GM12878 (cell line): ENCODE measurements at regions not wholly inside any gene's neighbourhood (a gene's known extent, or its start where the extent isn't known, plus 50 kb on each side); places are given as distances from the start of the nearest gene placed in this dataset.

Experiments
- ATAC-seq: fragments of 200-7000 bp; cut with Tn5 transposase; 3 replicates; pipeline ENCODE4 v1.9.1; 2020; ENCODE audit warnings: mild to moderate bottlenecking, moderate library complexity
- BruUV-seq: library from RNA; stranded (reverse); fragments of 400-500 nt; replicated peaks from 2 replicates; lab custom pipeline; 2021; lab: Mats Ljungman, UMichigan
- CTCF ChIA-PET: fragments of 300-600 bp; sonication (Branson Sonifier 250); formaldehyde crosslinking; extraction: SDS; loops from one replicate; lab custom pipeline; 2021; ENCODE audit warnings: inconsistent platforms; lab: Yijun Ruan, JAX
- POLR2A ChIA-PET: fragments of 350-600 bp; formaldehyde crosslinking; extraction: SDS; loops from one replicate; lab custom pipeline; 2021; ENCODE audit warnings: inconsistent platforms; lab: Charles Lee
- RAD21 ChIA-PET: fragments of 300-600 bp; sonication (Branson Sonifier 250); formaldehyde crosslinking; loops from one replicate; lab custom pipeline; 2023; ENCODE audit warnings: antibody characterized with exemption; ENCODE audit not compliant: unreplicated experiment; lab: Charles Lee
- SMC1A ChIA-PET: fragments of 300-600 bp; sonication (Branson Sonifier 250); formaldehyde crosslinking; loops from one replicate; lab custom pipeline; 2023; ENCODE audit not compliant: unreplicated experiment, uncharacterized antibody; lab: Charles Lee
- DNase-seq: peaks from one replicate; pipeline ENCODE4 v3.0.0-alpha.2; 2011; ENCODE audit warnings: low read depth, low spot score
- FAIRE-seq: peaks from 3 replicates; lab custom pipeline; 2011; peaks lifted over from hg19 to GRCh38; lab: Jason Lieb, UNC
- H2AFZ ChIP-seq: 2 replicates; pipeline ENCODE4 v1.6.0; 2011; ENCODE audit warnings: low read depth, low read length, control low read depth; ENCODE audit not compliant: control insufficient read depth
- H3K27ac ChIP-seq: 2 replicates; pipeline ENCODE4 v1.5.1; 2011; ENCODE audit warnings: control low read depth; ENCODE audit not compliant: control insufficient read depth, insufficient read depth
- H3K27me3 ChIP-seq, 2 experiments: replicated peaks in 1 of 2; 2 replicates each; pipeline versions ENCODE4 v1.6.0 to v1.6.1; 2011; ENCODE audit warnings: low read length in 1 of 2; ENCODE audit not compliant: control insufficient read depth in 2 of 2, insufficient read depth in 2 of 2
- H3K36me3 ChIP-seq, 2 experiments: 2 replicates each; pipeline ENCODE4 v1.5.1; 2011; ENCODE audit warnings: low read length in 1 of 2; ENCODE audit not compliant: control insufficient read depth in 2 of 2, insufficient read depth in 2 of 2
- H3K4me1 ChIP-seq: 2 replicates; pipeline ENCODE4 v1.6.1; 2011; ENCODE audit warnings: mild to moderate bottlenecking, low read length, moderate library complexity, mixed read lengths; ENCODE audit not compliant: control insufficient read depth, insufficient read depth
- H3K4me2 ChIP-seq: 2 replicates; pipeline ENCODE4 v1.6.0; 2011; ENCODE audit warnings: control low read depth; ENCODE audit not compliant: control insufficient read depth, insufficient read depth
- H3K4me3 ChIP-seq: fragments of 200-600 bp; sonication (generic); 2 replicates; pipeline ENCODE4 v1.5.1; 2016
- H3K79me2 ChIP-seq: 2 replicates; pipeline ENCODE4 v1.6.0; 2011; ENCODE audit warnings: low read length; ENCODE audit not compliant: control insufficient read depth, insufficient read depth
- H3K9ac ChIP-seq: 2 replicates; pipeline ENCODE4 v1.8.0; 2011; ENCODE audit warnings: low read length, control low read depth, mixed read lengths; ENCODE audit not compliant: control insufficient read depth, insufficient read depth
- H3K9me3 ChIP-seq: replicated peaks from 3 replicates; pipeline ENCODE4 v1.5.1; 2011; ENCODE audit warnings: mild to moderate bottlenecking, low read length; ENCODE audit not compliant: control insufficient read depth, insufficient read depth
- H4K20me1 ChIP-seq: 2 replicates; pipeline ENCODE4 v1.6.0; 2011; ENCODE audit not compliant: control insufficient read depth, insufficient read depth
- BHLHE40 ChIP-seq, 2 experiments: fragments of 450-650 bp in 1 of 2; IDR thresholded peaks; 2 replicates each; pipeline ENCODE4 v1.6.1; 2011 to 2017; ENCODE audit warnings: low read depth in 2 of 2, borderline replicate concordance in 1 of 2, improper control_type of control experiment in 1 of 2, low read length in 1 of 2, mild to moderate bottlenecking in 1 of 2
- BMI1 ChIP-seq: fragments of 450-650 bp; IDR thresholded peaks from 2 replicates; pipeline ENCODE4 v1.6.1; 2016; ENCODE audit warnings: mild to moderate bottlenecking, moderate library complexity, borderline replicate concordance
- FOXK2 ChIP-seq: fragments of 450-650 bp; IDR thresholded peaks from 2 replicates; pipeline ENCODE4 v1.6.1; 2017; ENCODE audit warnings: mild to moderate bottlenecking, moderate library complexity
- PAX8 ChIP-seq: fragments of 450-650 bp; IDR thresholded peaks from 2 replicates; pipeline ENCODE4 v1.6.1; 2017; ENCODE audit warnings: mild to moderate bottlenecking, moderate library complexity
- RUNX3 ChIP-seq: IDR thresholded peaks from 2 replicates; pipeline ENCODE4 v1.6.1; 2012; ENCODE audit warnings: low read length, inconsistent platforms
- SMC3 ChIP-seq: IDR thresholded peaks from 2 replicates; pipeline ENCODE4 v1.6.1; 2011; ENCODE audit warnings: low read length, improper control_type of control experiment, borderline replicate concordance
- STAT1 ChIP-seq: fragments of 450-650 bp; conservative IDR thresholded peaks from 2 replicates; pipeline ENCODE4 v1.6.1; 2014; ENCODE audit warnings: antibody characterized with exemption, mild to moderate bottlenecking
- ZNF217 ChIP-seq: fragments of 450-650 bp; IDR thresholded peaks from 2 replicates; pipeline ENCODE4 v1.6.1; 2017; ENCODE audit warnings: antibody characterized with exemption, mild to moderate bottlenecking
- ZSCAN29 ChIP-seq: fragments of 450-650 bp; IDR thresholded peaks from 2 replicates; pipeline ENCODE4 v1.6.1; 2017; ENCODE audit warnings: mild to moderate bottlenecking, moderate library complexity
- WGBS: methylation state at CpG from one replicate; pipeline ENCODE4 v1.1.6; 2016; ENCODE audit warnings: low lambda C conversion rate; ENCODE audit not compliant: insufficient replicate concordance, insufficient coverage; ENCODE audit errors: missing lambda C conversion rate; 5-methylcytosine and 5-hydroxymethylcytosine counted together
- in situ Hi-C: fragments of 300-500 bp; cut with MboI; formaldehyde crosslinking; loops from 9 replicates; pipeline ENCODE4 v1.14.3; 2018; ENCODE audit warnings: mixed read lengths
- intact Hi-C: fragments of 100-400 bp; cut with micrococcal nuclease; formaldehyde crosslinking; loops from one replicate; pipeline ENCODE4 v1.14.2; 2022; ENCODE audit not compliant: unreplicated experiment
- TF ChIP-seq, protein P1 (sequence below): fragments of 450-650 bp; formaldehyde crosslinking; IDR thresholded peaks from 2 replicates; pipeline ENCODE4 v1.4.0; 2022; ENCODE audit warnings: mild to moderate bottlenecking, moderate library complexity
- TF ChIP-seq, protein P2 (sequence below): fragments of 450-650 bp; IDR thresholded peaks from 2 replicates; pipeline ENCODE4 v1.6.1; 2018; ENCODE audit warnings: borderline replicate concordance, mild to moderate bottlenecking; ENCODE audit not compliant: partially characterized antibody

DNA sequence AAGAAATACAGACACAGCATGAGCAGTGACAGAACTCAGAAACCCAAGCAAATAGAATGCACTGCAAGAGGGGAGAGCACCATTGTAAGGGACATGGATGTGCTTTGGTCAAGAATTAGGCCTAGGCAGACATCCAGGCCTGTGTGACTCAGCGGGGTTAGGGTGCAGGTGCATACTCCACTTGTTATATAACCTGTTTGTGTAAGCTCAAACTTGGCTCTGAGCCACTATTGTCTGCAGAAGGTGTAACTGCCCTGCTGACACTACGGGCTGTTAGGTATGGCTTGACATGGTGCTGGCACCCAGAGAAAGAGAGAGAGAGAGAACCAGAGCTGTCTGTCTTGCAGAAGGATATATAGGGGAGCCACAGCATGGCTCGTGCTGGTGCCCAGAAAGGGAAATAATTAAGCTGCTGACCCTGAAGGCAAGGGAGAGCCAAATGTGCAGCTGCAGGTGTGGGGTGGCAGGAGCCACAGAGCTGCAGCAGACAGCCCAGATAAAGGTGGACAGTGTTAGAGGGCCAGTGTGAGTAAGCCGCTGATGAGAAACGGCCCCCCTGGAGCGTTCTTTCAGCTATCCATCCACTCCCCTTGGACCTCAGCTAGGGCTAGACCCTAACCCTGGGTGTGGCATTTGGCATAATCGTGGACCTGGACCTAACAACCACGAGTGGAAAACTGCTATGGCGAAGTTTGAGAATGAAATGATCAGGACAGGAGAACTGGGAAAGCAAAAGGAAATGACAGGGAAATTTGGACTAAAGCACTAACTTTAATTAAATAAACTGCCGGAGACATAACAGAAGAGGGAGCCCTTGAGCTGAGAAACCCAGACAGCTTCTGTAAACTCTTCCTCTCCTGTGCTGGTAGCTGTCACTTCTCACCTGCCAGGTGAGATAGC, 253.0 kb upstream of the CCDC179 start (continued):
- TF ChIP-seq ZNF217: no peak
- TF ChIP-seq SMC3: peak; percentile 54; the same call in 1 of the 2 replicates
- peak in 1 of 2 experiments; percentile 36; a peak in 1 of 4 replicates for TF ChIP-seq BHLHE40 (IDR thresholded peaks at IDR 0.05; ENCODE audit: borderline replicate concordance in 1 of 2, low read depth in 2 of 2, low read length in 1 of 2)
- TF ChIP-seq RUNX3: no peak
- no peak for TF ChIP-seq BMI1
- TF ChIP-seq ZSCAN29: no peak

DNA sequence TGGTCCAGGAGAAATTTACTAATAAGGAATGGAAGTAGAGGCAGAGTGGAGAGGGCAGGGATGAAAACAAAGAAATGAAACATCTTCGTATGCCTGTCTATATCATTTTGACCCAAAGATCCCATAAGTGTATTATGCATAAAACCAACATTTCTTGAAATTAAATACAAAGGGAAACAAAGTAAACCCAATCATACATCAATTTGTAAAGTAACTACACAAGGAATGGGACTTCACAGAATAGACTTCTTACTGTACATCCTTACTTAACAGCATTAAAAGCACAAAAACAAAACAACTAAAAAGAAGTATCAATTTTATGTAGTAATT, 253.6 kb upstream of the CCDC179 start:
- Histone ChIP-seq H3K4me1 (no peaks in the 10 kb centered on the region), H3K4me3 (no peak overlapping the region), H3K79me2 (no peaks in the 10 kb centered on the region), H3K9ac (no peak overlapping the region), H2AFZ (no peak overlapping the region), H3K4me2 (no peak overlapping the region), H4K20me1 (no peaks in the 10 kb centered on the region), H3K9me3 (no peaks in the 10 kb centered on the region), H3K27me3 (no peaks in the 10 kb centered on the region), H3K36me3 (no peaks in the 10 kb centered on the region), H3K27ac (no peak overlapping the region)
- TF ChIP-seq, protein P1, sequence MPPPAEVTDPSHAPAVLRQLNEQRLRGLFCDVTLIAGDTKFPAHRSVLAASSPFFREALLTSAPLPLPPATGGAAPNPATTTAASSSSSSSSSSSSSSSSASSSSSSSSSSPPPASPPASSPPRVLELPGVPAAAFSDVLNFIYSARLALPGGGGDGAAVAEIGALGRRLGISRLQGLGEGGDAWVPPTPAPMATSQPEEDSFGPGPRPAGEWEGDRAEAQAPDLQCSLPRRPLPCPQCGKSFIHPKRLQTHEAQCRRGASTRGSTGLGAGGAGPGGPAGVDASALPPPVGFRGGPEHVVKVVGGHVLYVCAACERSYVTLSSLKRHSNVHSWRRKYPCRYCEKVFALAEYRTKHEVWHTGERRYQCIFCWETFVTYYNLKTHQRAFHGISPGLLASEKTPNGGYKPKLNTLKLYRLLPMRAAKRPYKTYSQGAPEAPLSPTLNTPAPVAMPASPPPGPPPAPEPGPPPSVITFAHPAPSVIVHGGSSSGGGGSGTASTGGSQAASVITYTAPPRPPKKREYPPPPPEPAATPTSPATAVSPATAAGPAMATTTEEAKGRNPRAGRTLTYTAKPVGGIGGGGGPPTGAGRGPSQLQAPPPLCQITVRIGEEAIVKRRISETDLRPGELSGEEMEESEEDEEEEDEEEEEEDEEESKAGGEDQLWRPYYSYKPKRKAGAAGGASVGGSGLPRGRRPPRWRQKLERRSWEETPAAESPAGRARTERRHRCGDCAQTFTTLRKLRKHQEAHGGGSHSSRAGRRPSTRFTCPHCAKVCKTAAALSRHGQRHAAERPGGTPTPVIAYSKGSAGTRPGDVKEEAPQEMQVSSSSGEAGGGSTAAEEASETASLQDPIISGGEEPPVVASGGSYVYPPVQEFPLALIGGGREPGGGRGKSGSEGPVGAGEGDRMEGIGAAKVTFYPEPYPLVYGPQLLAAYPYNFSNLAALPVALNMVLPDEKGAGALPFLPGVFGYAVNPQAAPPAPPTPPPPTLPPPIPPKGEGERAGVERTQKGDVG (CRISPR knock-in tag): no peak
- TF ChIP-seq PAX8 (no peak), FOXK2 (no peak), STAT1 (no peak)
- TF ChIP-seq, protein P2, sequence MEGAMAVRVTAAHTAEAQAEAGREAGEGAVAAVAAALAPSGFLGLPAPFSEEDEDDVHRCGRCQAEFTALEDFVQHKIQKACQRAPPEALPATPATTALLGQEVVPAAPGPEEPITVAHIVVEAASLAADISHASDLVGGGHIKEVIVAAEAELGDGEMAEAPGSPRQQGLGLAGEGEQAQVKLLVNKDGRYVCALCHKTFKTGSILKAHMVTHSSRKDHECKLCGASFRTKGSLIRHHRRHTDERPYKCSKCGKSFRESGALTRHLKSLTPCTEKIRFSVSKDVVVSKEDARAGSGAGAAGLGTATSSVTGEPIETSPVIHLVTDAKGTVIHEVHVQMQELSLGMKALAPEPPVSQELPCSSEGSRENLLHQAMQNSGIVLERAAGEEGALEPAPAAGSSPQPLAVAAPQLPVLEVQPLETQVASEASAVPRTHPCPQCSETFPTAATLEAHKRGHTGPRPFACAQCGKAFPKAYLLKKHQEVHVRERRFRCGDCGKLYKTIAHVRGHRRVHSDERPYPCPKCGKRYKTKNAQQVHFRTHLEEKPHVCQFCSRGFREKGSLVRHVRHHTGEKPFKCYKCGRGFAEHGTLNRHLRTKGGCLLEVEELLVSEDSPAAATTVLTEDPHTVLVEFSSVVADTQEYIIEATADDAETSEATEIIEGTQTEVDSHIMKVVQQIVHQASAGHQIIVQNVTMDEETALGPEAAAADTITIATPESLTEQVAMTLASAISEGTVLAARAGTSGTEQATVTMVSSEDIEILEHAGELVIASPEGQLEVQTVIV: no peak
- DNase-seq (no peak), FAIRE-seq (no peak), ATAC-seq (no peak)
- ChIA-PET POLR2A (interaction anchor here (1.2 to 1.4 kb wide), 2 partner anchors 90 to 92 kb away, joined by 3 to 4 read pairs; no protein-coding TSS in a partner anchor), CTCF (interaction anchor here (0.8 to 8.3 kb wide), 41 partner anchors 9 to 1273 kb away, joined by 3 to 141 read pairs (median 5); no protein-coding TSS in a partner anchor), RAD21 (interaction anchor here (0.7 to 7.8 kb wide), 24 partner anchors 9 to 962 kb away, joined by 3 to 125 read pairs (median 4); no protein-coding TSS in a partner anchor), SMC1A (interaction anchor here (0.7 to 8.4 kb wide), 37 partner anchors 9 to 1272 kb away, joined by 3 to 123 read pairs (median 5); no protein-coding TSS in a partner anchor)
- in situ Hi-C loops: no loop called here
- no TSS peak for BruUV-seq
- 27% methylated on average over 1 of the region's 1 CpG for WGBS
- intact Hi-C loops: loop anchor here (2.0 to 5.0 kb wide), 3 partner anchors 93 to 428 kb away; no protein-coding TSS in a partner anchor
